NCI-H2196 (cell line): ENCODE measurements at regions not wholly inside any gene's neighbourhood (a gene's known extent, or its start where the extent isn't known, plus 50 kb on each side); places are given as distances from the start of the nearest gene placed in this dataset.
A peak's percentile ranks its signal among the peaks of the same experiment; 100 is the strongest.

Source experiments
- DNase-seq: peaks from one replicate; lab custom pipeline; 2025; ENCODE audit not compliant: unreplicated experiment; lab: John Stamatoyannopoulos, UW

GRCh38 chr2:150166313-150167051, 321.0 kb downstream of the RND3 start:
- DNase-seq = peak; percentile 7

GRCh38 chr2:150165988-150166312, 321.5 kb downstream of the RND3 start:
- DNase-seq = no peak

GRCh38 chr2:150165442-150165841, 322.0 kb downstream of the RND3 start:
- no peak for DNase-seq

GRCh38 chr2:150162241-150162942, 325.1 kb downstream of the RND3 start:
- DNase-seq = no peak

GRCh38 chr2:150160058-150160457, 327.4 kb downstream of the RND3 start:
- no peak for DNase-seq

GRCh38 chr2:150159300-150159699, 328.2 kb downstream of the RND3 start:
- no peak for DNase-seq

- no peak for DNase-seq
Measured at GRCh38 chr2:150156876-150157275, 330.6 kb downstream of the RND3 start.

- no peak for DNase-seq
Measured at GRCh38 chr2:150156415-150156814, 331.1 kb downstream of the RND3 start.

GRCh38 chr2:150154308-150154797, 333.1 kb downstream of the RND3 start:
- no peak for DNase-seq

GRCh38 chr2:150153646-150154307, 333.7 kb downstream of the RND3 start:
- no peak for DNase-seq

- no peak for DNase-seq
Measured at GRCh38 chr2:150152230-150152629, 335.2 kb downstream of the RND3 start.

- DNase-seq = no peak
Measured at GRCh38 chr2:150150144-150150543, 337.3 kb downstream of the RND3 start.

- DNase-seq = no peak
Measured at GRCh38 chr2:150147889-150148683, 339.4 kb downstream of the RND3 start.

GRCh38 chr2:150146879-150147278, 340.6 kb downstream of the RND3 start:
- DNase-seq = no peak

- no peak for DNase-seq
Measured at GRCh38 chr2:150145299-150145692, 342.2 kb downstream of the RND3 start.

- no peak for DNase-seq
Measured at GRCh38 chr2:150144546-150145298, 342.7 kb downstream of the RND3 start.

- no peak for DNase-seq
Measured at GRCh38 chr2:150143087-150143536, 344.4 kb downstream of the RND3 start.

- DNase-seq = no peak
Measured at GRCh38 chr2:150142561-150142960, 344.9 kb downstream of the RND3 start.

GRCh38 chr2:150141226-150142001, 346.1 kb downstream of the RND3 start:
- no peak for DNase-seq

GRCh38 chr2:150140777-150141176, 346.7 kb downstream of the RND3 start:
- no peak for DNase-seq
